Suppressor macrophage (primary cell): ENCODE measurements at regions not wholly inside any gene's neighbourhood (a gene's known extent, or its start where the extent isn't known, plus 50 kb on each side); places are given as distances from the start of the nearest gene placed in this dataset.
"Not testable (repeated sequence)": the region's sequence is repeated elsewhere in the genome, so short reads cannot be mapped to it uniquely, and the experiment has no call there.

ENCODE experiments used
- DNase-seq, 4 experiments: peaks; one replicate each; pipeline ENCODE4 v3.0.0-alpha.2; 2020 to 2022

DNA sequence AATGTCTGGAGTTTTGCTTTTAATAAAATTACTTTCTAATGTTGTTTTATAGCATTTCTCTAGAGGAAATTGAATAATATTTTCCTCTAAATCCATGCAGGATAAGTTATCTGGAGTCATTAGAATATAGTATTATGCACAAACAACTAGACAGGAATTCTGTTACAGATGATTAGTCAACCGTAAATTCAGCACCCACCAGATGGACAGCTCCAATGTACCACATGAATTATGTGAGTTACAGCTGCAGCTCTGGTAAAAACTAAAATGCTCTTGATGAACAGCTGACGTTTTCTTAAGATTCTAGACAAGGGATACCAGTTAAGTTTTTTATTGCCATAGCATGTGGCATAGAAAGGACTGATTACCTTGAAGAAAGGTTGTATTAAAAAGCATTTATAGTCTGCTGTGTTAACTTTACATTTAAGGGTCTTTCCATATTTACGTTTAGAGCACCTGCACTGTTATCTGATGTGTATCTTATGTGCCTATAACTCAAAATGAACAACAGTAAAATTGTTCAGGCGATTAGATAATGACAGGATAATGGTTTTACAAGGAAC lies 321.4 kb upstream of the LRFN5 start:
- DNase-seq: peak in 3 of 4 experiments; percentile 2 to 27 (median 4)

- DNase-seq: no peak
These were observed 325.9 kb upstream of the LRFN5 start for GRCh38 chr14:41280745-41281144.

DNA sequence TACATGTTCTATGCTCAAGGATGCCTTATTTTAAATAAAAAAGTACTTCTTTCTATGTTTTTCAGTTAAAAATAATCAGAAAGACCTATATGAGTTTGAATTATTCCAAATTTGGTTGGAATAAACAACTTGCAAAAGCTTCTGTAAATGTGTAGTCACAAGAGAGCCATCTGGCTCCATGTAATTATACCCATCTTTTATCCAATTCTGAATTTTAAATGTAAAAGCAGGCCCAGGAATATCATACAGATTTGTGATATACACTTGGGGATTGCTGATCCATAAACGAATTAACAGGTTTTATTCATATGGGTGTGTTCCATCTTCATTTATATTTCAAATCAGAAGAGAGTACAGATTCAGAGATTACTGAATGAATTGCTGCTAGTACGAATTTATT lies 329.2 kb upstream of the LRFN5 start:
- no peak for DNase-seq

GRCh38 chr14:41257476-41257875 lies 349.2 kb upstream of the LRFN5 start:
- no peak for DNase-seq

DNA sequence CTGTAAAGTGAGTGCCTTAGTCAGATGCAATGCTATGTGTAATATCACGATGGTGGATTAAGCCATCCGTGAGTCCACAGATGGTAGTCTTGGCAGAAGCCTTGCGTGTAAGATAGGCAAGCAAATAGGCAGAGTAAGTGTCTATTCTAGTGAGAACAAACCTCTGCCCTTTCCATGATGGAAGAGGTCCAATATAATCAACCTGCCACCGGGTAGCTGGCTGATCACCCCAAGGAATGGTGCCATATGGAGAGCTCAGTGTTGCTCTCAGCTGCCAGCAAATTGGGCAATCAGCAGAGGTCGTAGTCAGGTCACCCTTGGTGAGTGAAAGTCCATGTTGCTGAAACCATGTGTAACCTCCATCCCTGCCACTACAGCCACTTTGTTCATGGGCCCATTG lies 371.2 kb upstream of the LRFN5 start:
- DNase-seq: no peak

GRCh38 chr14:41230683-41231082 lies 376.0 kb upstream of the LRFN5 start:
- no peak for DNase-seq

- no peak for DNase-seq
These were observed 376.9 kb upstream of the LRFN5 start for GRCh38 chr14:41229824-41230223.

GRCh38 chr14:41225433-41225832 lies 381.2 kb upstream of the LRFN5 start:
- DNase-seq: no peak

- no peak for DNase-seq
These were observed 384.1 kb upstream of the LRFN5 start for GRCh38 chr14:41222581-41222980.

- not testable (repeated sequence) for DNase-seq
These were observed 391.7 kb upstream of the LRFN5 start for GRCh38 chr14:41214978-41215377.

DNA sequence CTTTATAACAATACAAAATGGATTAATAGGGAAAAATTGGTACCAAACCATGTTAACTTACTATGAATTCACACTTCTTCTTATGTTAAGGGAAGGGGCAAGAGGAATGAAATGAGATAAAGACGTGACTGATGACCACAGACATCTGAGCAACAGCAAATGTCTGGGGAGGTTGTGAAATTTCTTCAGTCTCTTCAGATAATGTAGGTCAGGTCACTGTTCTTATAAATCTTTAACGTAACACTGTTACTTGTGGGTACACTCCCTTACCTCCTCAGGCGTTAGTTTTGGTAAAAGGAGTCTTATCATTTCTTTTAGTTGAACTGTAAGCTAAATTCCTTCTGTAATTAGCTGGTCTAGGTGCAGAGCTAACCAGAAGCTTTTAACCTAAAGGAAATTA lies 405.0 kb upstream of the LRFN5 start:
- no peak for DNase-seq

GRCh38 chr14:41187868-41188267 lies 418.8 kb upstream of the LRFN5 start:
- DNase-seq: no peak

GRCh38 chr14:41171045-41171444 lies 435.6 kb upstream of the LRFN5 start:
- DNase-seq: no peak

- DNase-seq: no peak
These were observed 439.6 kb upstream of the LRFN5 start for GRCh38 chr14:41167040-41167439.

GRCh38 chr14:41154143-41154807 lies 452.4 kb upstream of the LRFN5 start:
- no peak for DNase-seq

DNA sequence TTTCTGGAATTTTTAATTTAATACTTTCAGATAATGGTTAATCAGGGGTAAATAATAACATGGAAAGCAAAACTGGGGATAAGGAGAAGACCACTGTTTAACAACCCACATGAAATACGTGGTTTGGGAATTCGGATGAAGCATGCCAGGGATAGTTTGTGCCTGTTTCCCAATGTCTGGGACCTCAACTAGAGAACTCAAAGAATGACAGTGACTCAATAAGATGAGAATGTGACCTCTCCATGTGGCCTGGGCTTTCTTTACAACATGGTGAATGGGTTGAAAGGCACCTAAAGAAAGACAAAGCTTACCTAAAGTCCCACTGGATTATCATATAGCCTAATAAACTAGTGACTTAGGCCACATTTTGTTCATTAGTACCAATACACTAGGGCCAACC lies 460.3 kb upstream of the LRFN5 start:
- DNase-seq: no peak

- no peak for DNase-seq
These were observed 462.3 kb upstream of the LRFN5 start for GRCh38 chr14:41144370-41144769.

GRCh38 chr14:41137741-41138140 lies 468.9 kb upstream of the LRFN5 start:
- no peak for DNase-seq

- DNase-seq: no peak
These were observed 476.4 kb upstream of the LRFN5 start for GRCh38 chr14:41130274-41130673.

DNA sequence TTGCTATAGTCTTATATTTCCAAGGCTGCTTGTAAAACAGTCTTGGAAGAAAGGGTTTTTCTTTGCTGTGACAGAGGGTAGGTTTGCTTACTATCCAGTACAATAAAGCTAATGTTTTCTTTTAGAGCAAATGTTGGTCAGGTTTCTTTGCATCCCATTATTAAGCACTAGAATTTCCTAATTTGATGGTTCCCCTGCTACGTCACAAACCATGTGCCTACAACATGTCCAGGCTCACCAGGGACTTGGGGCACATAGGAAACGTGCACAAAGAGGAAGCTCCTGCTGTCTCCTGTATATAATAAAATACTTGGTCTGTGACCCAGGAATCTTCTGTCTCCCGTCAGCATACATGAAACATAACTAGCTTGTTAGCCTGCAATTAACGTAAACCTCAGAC lies 486.3 kb upstream of the LRFN5 start:
- DNase-seq: no peak

DNA sequence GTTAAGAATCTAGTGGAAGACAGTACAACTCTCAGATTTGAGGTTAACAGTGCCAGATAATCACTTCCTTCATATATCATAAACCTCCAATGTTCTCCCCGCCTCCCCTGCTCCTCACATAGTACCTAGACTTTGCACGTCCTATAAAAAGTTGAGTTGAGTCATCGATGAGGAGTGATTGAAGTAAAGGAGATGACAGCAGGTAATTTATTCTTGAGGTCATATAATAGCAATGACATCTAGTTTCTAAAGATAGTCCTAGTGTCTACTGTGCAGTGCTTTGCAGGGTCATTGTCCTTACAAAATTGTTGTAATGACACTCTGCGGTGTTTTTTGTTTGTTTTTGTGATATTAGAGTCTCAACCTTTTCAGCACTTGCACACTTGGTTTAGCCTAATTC lies 510.5 kb upstream of the LRFN5 start:
- DNase-seq: no peak

GRCh38 chr14:41087056-41087455 lies 519.6 kb upstream of the LRFN5 start:
- no peak for DNase-seq

DNA sequence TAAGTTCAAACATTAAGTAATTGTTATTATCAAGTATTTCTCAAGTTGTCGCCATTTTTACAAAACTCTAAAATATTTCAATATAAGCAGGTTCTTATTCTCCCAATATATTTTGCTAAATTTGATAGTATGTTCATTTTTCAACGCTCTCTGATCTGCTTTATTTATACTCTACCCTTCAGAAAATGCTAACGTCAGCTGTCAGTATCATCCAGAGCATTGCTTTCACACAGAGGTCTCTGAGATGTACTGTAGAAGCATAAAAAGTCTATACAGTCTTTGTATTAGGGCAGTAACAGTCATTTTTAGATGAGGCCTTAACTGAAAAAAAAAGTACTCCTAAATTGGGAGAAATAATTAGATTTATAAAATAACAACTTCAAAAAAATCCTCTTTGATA lies 533.1 kb upstream of the LRFN5 start:
- DNase-seq: no peak

GRCh38 chr14:41072776-41073175 lies 533.9 kb upstream of the LRFN5 start:
- DNase-seq: no peak

DNA sequence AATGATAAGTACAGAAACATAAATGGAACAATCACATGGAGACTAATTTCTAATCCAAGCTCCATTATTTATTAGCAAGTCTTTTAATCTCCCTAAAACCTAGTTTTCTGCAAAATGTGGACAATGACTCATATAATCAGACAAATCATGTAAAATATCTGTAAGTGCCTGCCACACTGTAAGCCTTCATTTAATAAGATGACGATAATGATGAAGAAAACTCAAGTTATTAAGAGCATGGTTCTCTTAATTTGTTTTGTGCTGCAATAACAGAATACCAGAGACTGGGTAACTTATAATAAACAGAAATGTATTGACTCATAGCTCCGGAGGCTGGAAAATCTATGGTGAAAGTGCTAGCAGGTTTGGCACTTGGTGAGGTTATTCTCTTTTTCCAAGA lies 535.3 kb upstream of the LRFN5 start:
- no peak for DNase-seq
